K562 (cell line): ENCODE measurements at regions not wholly inside any gene's neighbourhood (a gene's known extent, or its start where the extent isn't known, plus 50 kb on each side); places are given as distances from the start of the nearest gene placed in this dataset.

Source experiments
- ATAC-seq: fragments of 200-7000 bp; cut with Tn5 transposase; 3 replicates; pipeline ENCODE4 v1.9.1; 2020; ENCODE audit warnings: moderate library complexity
- BruUV-seq: library from RNA; stranded (reverse); fragments of 400-500 nt; replicated peaks from 2 replicates; lab custom pipeline; 2021; lab: Mats Ljungman, UMichigan
- CTCF ChIA-PET: fragments of 300-600 bp; formaldehyde crosslinking; extraction: SDS; loops from one replicate; lab custom pipeline; 2021; ENCODE audit warnings: low intra/inter-chr PET ratio; lab: Yijun Ruan, JAX
- POLR2A ChIA-PET: fragments of 300-600, 350-650 bp; sonication (Branson Sonifier 250); formaldehyde crosslinking; extraction: SDS; loops from one replicate; lab custom pipeline; 2021; ENCODE audit warnings: antibody characterized with exemption, inconsistent platforms; lab: Yijun Ruan, JAX
- DNase-seq, 4 experiments: peaks; one replicate each; pipeline versions ENCODE4 v3.0.0 to v3.0.0-alpha.2; 2011 to 2018; ENCODE audit warnings: low spot score in 3 of 4, mixed read lengths in 3 of 4; ENCODE audit errors: extremely low read depth in 1 of 4
- FAIRE-seq: peaks from 2 replicates; lab custom pipeline; 2011; peaks lifted over from hg19 to GRCh38; lab: Jason Lieb, UNC
- H2AFZ ChIP-seq: 2 replicates; pipeline ENCODE4 v1.6.0; 2011; ENCODE audit warnings: low read depth, low read length, control low read depth, inconsistent platforms
- H3K27ac ChIP-seq: fragments of 200-600 bp; 3 replicates; pipeline ENCODE4 v1.8.0; 2011; ENCODE audit warnings: low read depth, mild to moderate bottlenecking, control low read depth, inconsistent platforms, low read length, moderate library complexity, mixed read lengths; ENCODE audit errors: extremely low read depth
- H3K27me3 ChIP-seq, 2 experiments: fragments of 300-600 bp in 1 of 2; 2 replicates in 1 of 2; 3 replicates in 1 of 2; pipeline versions ENCODE4 v1.6.0 to v1.8.0; 2011; ENCODE audit warnings: inconsistent platforms in 2 of 2, low read length in 2 of 2, mild to moderate bottlenecking in 1 of 2, mixed read lengths in 1 of 2, moderate library complexity in 1 of 2; ENCODE audit not compliant: control insufficient read depth in 2 of 2, insufficient read depth in 2 of 2
- H3K36me3 ChIP-seq: fragments of 300-600 bp; 3 replicates; pipeline ENCODE4 v1.8.0; 2011; ENCODE audit warnings: mild to moderate bottlenecking, low read length, inconsistent platforms; ENCODE audit not compliant: control insufficient read depth, insufficient read depth
- H3K4me1 ChIP-seq, 2 experiments: fragments of 200-600 bp in 1 of 2; replicated peaks in 1 of 2; 2 replicates in 1 of 2; 3 replicates in 1 of 2; pipeline versions ENCODE4 v1.5.1 to v1.8.0; 2011; ENCODE audit warnings: inconsistent platforms in 2 of 2, low read length in 2 of 2, mild to moderate bottlenecking in 1 of 2, mixed read lengths in 1 of 2, moderate library complexity in 1 of 2; ENCODE audit not compliant: control insufficient read depth in 2 of 2, insufficient read depth in 2 of 2
- H3K4me2 ChIP-seq: 2 replicates; pipeline ENCODE4 v1.6.1; 2011; ENCODE audit warnings: low read length, control low read depth, inconsistent platforms, mixed read lengths; ENCODE audit not compliant: insufficient read depth
- H3K4me3 ChIP-seq: fragments of 200-600 bp; sonication (generic), shearing (Covaris generic); 2 replicates; pipeline ENCODE4 v1.5.1; 2016; ENCODE audit warnings: control low read depth, inconsistent platforms
- H3K79me2 ChIP-seq: fragments of 200-600 bp; 3 replicates; pipeline ENCODE4 v1.8.0; 2011; ENCODE audit warnings: low read length, inconsistent platforms; ENCODE audit not compliant: control insufficient read depth, insufficient read depth
- H3K9ac ChIP-seq, 2 experiments: 2 replicates each; pipeline versions ENCODE4 v1.6.0 to v1.6.1; 2011; ENCODE audit warnings: low read depth in 2 of 2, low read length in 2 of 2, control low read depth in 1 of 2, inconsistent platforms in 1 of 2, mild to moderate bottlenecking in 1 of 2, mixed read lengths in 1 of 2; ENCODE audit not compliant: insufficient read depth in 1 of 2
- H3K9me1 ChIP-seq: one replicate; pipeline ENCODE4 v1.6.0; 2011; ENCODE audit warnings: inconsistent platforms, mild to moderate bottlenecking, low read length, moderate library complexity; ENCODE audit not compliant: control insufficient read depth, insufficient read depth
- H3K9me3 ChIP-seq: replicated peaks from 2 replicates; pipeline ENCODE4 v1.5.1; 2011; ENCODE audit warnings: low read depth, low read length, inconsistent platforms; ENCODE audit not compliant: control insufficient read depth, insufficient read depth
- H4K20me1 ChIP-seq: replicated peaks from 2 replicates; pipeline ENCODE4 v1.6.1; 2011; ENCODE audit warnings: low read length, inconsistent platforms, mixed read lengths; ENCODE audit not compliant: control insufficient read depth, insufficient read depth
- CSDE1 ChIP-seq, 2 experiments: fragments of 450-650 bp; IDR thresholded peaks; 2 replicates each; pipeline ENCODE4 v1.6.1; 2016; ENCODE audit warnings: mild to moderate bottlenecking in 1 of 2
- ETV5 ChIP-seq: sonication (generic); formaldehyde crosslinking; IDR thresholded peaks from 2 replicates; pipeline ENCODE4 v1.4.0; 2020; ENCODE audit warnings: low read depth, mild to moderate bottlenecking, missing genetic modification reagents
- FOXO4 ChIP-seq: fragments of 450-650 bp; formaldehyde crosslinking; IDR thresholded peaks from 2 replicates; pipeline ENCODE4 v1.4.0; 2020; ENCODE audit warnings: mild to moderate bottlenecking, moderate library complexity
- HMGN3 ChIP-seq: IDR thresholded peaks from 2 replicates; pipeline ENCODE4 v1.6.1; 2011; ENCODE audit warnings: borderline replicate concordance, low read depth, mild to moderate bottlenecking, mixed read lengths, low read length; ENCODE audit not compliant: insufficient read length; ENCODE audit errors: extremely low read depth
- L3MBTL2 ChIP-seq: fragments of 450-650 bp; IDR thresholded peaks from 2 replicates; pipeline ENCODE4 v1.6.1; 2016; ENCODE audit warnings: mild to moderate bottlenecking, moderate library complexity
- MAX ChIP-seq: sonication (generic); formaldehyde crosslinking; IDR thresholded peaks from 2 replicates; pipeline ENCODE4 v1.9.0; 2022; ENCODE audit warnings: mild to moderate bottlenecking, missing genetic modification reagents
- MIER1 ChIP-seq: fragments of 450-650 bp; IDR thresholded peaks from 2 replicates; pipeline ENCODE4 v1.6.1; 2016; ENCODE audit warnings: antibody characterized with exemption, mild to moderate bottlenecking, low read depth
- NEUROD1 ChIP-seq: fragments of 150-350 bp; IDR thresholded peaks from 2 replicates; pipeline ENCODE4 v1.6.1; 2014; ENCODE audit warnings: borderline replicate concordance, low read length, low read depth; ENCODE audit not compliant: partially characterized antibody
- RBM34 ChIP-seq: fragments of 200-400 bp; formaldehyde crosslinking; IDR thresholded peaks from 2 replicates; pipeline ENCODE4 v1.6.1; 2018; ENCODE audit warnings: low read length, borderline replicate concordance; ENCODE audit not compliant: insufficient read depth
- SRF ChIP-seq, 2 experiments: fragments of 250-450, 450-650 bp in 1 of 2; sonication (Bioruptor Pico) in 1 of 2; sonication (generic) in 1 of 2; formaldehyde crosslinking; IDR thresholded peaks; 2 replicates each; pipeline versions ENCODE4 v1.5.0 to v1.5.1; 2020 to 2022; ENCODE audit warnings: mild to moderate bottlenecking in 1 of 2, missing genetic modification reagents in 1 of 2
- TAF1 ChIP-seq: IDR thresholded peaks from 2 replicates; pipeline ENCODE4 v1.6.1; 2011; ENCODE audit warnings: mild to moderate bottlenecking, low read length, moderate library complexity; ENCODE audit not compliant: insufficient read depth, control insufficient read depth, severe bottlenecking; ENCODE audit errors: extremely low read depth
- XRCC4 ChIP-seq: IDR thresholded peaks from one replicate; pipeline ENCODE4 v1.6.1; 2011; ENCODE audit not compliant: insufficient read depth, insufficient read length; ENCODE audit errors: extremely low read depth
- ZNF583 ChIP-seq: fragments of 250-450 bp; sonication (Bioruptor Pico); IDR thresholded peaks from 2 replicates; pipeline ENCODE4 v1.4.0; 2020
- ZNF707 ChIP-seq: fragments of 250-450 bp; sonication (Bioruptor Pico); conservative IDR thresholded peaks from 2 replicates; pipeline ENCODE4 v1.8.0; 2022; ENCODE audit warnings: inconsistent platforms, mild to moderate bottlenecking, moderate library complexity
- ZNF766 ChIP-seq: fragments of 200-800 bp; sonication (Bioruptor generic); conservative IDR thresholded peaks from 2 replicates; pipeline ENCODE4 v1.6.1; 2016; ENCODE audit warnings: missing genetic modification characterization, missing compliant biosample characterization
- WGBS: fragments of 100-300 bp; shearing (Covaris generic); methylation state at CpG from one replicate; pipeline ENCODE4 v1.1.6; 2016; ENCODE audit warnings: low coverage, mixed read lengths; ENCODE audit not compliant: insufficient coverage; ENCODE audit errors: missing lambda C conversion rate; 5-methylcytosine and 5-hydroxymethylcytosine counted together
- in situ Hi-C: fragments of 300-500 bp; cut with MboI; formaldehyde crosslinking; loops from 4 replicates; pipeline ENCODE4 v1.15.0; 2018; ENCODE audit warnings: inconsistent platforms, mixed read lengths
- intact Hi-C: fragments of 100-400 bp; cut with micrococcal nuclease; formaldehyde crosslinking; loops from 2 replicates; pipeline ENCODE4 v1.14.2; 2022

GRCh38 chr3:137438561-137438960 lies 325.6 kb upstream of the SOX14 start (continued):
- TF ChIP-seq SRF (CRISPR knock-in tag; IDR thresholded peaks at IDR 0.05) (no peak), MAX (CRISPR knock-in tag) (no peak)

GRCh38 chr3:137460944-137461343 lies 303.2 kb upstream of the SOX14 start:
- CTCF ChIA-PET: no interaction called here
- no peaks in the 10 kb centered on the region for H3K9me1 ChIP-seq
- POLR2A ChIA-PET: no interaction called here
- DNase-seq (no peak), FAIRE-seq (no peak), ATAC-seq (no peak)
- 0% methylated on average over 2 of the region's 4 CpGs for WGBS
- no peaks in the 10 kb centered on the region for H3K9me3 ChIP-seq
- H3K36me3 ChIP-seq: no peaks in the 10 kb centered on the region
- no peak overlapping the region for H3K9ac ChIP-seq
- no peaks in the 10 kb centered on the region for H3K4me1 ChIP-seq
- H3K4me3 ChIP-seq: no peak overlapping the region
- no peaks in the 10 kb centered on the region for H3K27me3 ChIP-seq
- H3K27ac ChIP-seq: no peak overlapping the region
- intact Hi-C loops: no loop called here
- H3K79me2 ChIP-seq: no peaks in the 10 kb centered on the region
- H2AFZ ChIP-seq: no peak overlapping the region
- TF ChIP-seq L3MBTL2: no peak
- no TSS peak for BruUV-seq
- in situ Hi-C loops: no loop called here
- H3K4me2 ChIP-seq: no peak overlapping the region
- H4K20me1 ChIP-seq: no peaks in the 10 kb centered on the region

- H3K4me2 ChIP-seq: no peak overlapping the region
- H3K9me1 ChIP-seq: no peaks in the 10 kb centered on the region
- FAIRE-seq (no peak), ATAC-seq (no peak), DNase-seq (no peak)
- 2% methylated on average over 5 of the region's 5 CpGs for WGBS
- in situ Hi-C loops (no loop called here), intact Hi-C loops (no loop called here)
- no peaks in the 10 kb centered on the region for H3K9me3 ChIP-seq
- H3K4me1 ChIP-seq: no peaks in the 10 kb centered on the region
- ChIA-PET POLR2A (no interaction called here), CTCF (no interaction called here)
- no peak overlapping the region for H2AFZ ChIP-seq
- no peaks in the 10 kb centered on the region for H4K20me1 ChIP-seq
- no TSS peak for BruUV-seq
- H3K4me3 ChIP-seq: no peak overlapping the region
- H3K27ac ChIP-seq: no peak overlapping the region
- no peaks in the 10 kb centered on the region for H3K27me3 ChIP-seq
- no peak overlapping the region for H3K9ac ChIP-seq
- no peaks in the 10 kb centered on the region for H3K79me2 ChIP-seq
- no peaks in the 10 kb centered on the region for H3K36me3 ChIP-seq
- no peak for TF ChIP-seq ETV5
- no peak for TF ChIP-seq RBM34
- TF ChIP-seq MIER1: no peak
- no peak for TF ChIP-seq ZNF707 (CRISPR knock-in tag)
- no peak for TF ChIP-seq NEUROD1
- TF ChIP-seq ZNF583: no peak
- TF ChIP-seq CSDE1 (IDR thresholded peaks at IDR 0.05): no peak
- no peak for TF ChIP-seq FOXO4 (CRISPR knock-in tag)
- no peak for TF ChIP-seq TAF1
- TF ChIP-seq HMGN3: no peak
- no peak for TF ChIP-seq XRCC4
- TF ChIP-seq ZNF766 (CRISPR knock-in tag): no peak
Measured at GRCh38 chr3:137463131-137463530, 301.0 kb upstream of the SOX14 start.
